AG09309 (cell line): ENCODE measurements at regions not wholly inside any gene's neighbourhood (a gene's known extent, or its start where the extent isn't known, plus 50 kb on each side); places are given as distances from the start of the nearest gene placed in this dataset.

ENCODE experiments used
- DNase-seq: peaks from one replicate; pipeline ENCODE4 v3.0.0-alpha.2; 2010; ENCODE audit warnings: low read depth
- H3K4me3 ChIP-seq: 2 replicates; pipeline ENCODE4 v1.5.1; 2011; ENCODE audit warnings: mild to moderate bottlenecking, low read depth, low read length, moderate library complexity; ENCODE audit not compliant: control insufficient read depth
- TF ChIP-seq, protein P1 (sequence below): IDR thresholded peaks from 2 replicates; pipeline ENCODE4 v1.5.1; 2011; ENCODE audit warnings: mild to moderate bottlenecking, low read depth, low read length, inconsistent platforms; ENCODE audit not compliant: insufficient read depth, control insufficient read depth; ENCODE audit errors: missing control alignments

DNA sequence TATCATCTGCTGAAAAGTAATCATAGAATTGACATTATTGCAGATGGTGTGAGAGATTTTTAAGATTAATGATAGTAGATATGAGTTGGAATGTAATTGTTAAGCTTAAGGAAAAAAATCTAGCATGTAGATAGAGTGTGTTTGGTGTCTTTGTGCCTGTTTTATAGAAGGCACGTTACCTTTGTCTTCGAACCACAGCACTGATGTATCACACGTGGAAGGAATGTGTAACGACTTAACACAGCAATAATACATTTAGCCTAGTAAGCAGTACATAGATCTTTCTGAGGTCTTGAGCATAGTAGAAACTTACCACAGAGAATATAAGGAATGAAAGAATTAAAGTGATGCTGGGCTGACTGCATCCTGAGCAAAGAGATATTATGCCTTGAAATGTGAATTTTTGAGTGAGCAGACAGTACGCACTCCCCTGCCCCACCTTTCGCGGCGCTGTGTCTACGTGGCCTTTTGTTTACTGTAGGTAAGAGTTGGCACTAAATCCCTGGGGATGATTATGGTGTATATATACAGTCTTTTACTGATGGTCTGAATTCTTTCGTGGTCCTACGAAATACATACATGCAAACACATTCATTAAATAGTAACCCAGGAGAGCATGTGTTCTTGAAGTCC lies 217.6 kb upstream of the TOPAZ1 start:
- TF ChIP-seq, protein P1, sequence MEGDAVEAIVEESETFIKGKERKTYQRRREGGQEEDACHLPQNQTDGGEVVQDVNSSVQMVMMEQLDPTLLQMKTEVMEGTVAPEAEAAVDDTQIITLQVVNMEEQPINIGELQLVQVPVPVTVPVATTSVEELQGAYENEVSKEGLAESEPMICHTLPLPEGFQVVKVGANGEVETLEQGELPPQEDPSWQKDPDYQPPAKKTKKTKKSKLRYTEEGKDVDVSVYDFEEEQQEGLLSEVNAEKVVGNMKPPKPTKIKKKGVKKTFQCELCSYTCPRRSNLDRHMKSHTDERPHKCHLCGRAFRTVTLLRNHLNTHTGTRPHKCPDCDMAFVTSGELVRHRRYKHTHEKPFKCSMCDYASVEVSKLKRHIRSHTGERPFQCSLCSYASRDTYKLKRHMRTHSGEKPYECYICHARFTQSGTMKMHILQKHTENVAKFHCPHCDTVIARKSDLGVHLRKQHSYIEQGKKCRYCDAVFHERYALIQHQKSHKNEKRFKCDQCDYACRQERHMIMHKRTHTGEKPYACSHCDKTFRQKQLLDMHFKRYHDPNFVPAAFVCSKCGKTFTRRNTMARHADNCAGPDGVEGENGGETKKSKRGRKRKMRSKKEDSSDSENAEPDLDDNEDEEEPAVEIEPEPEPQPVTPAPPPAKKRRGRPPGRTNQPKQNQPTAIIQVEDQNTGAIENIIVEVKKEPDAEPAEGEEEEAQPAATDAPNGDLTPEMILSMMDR = no peak
- H3K4me3 ChIP-seq = no peak overlapping the region
- no peak for DNase-seq

DNA sequence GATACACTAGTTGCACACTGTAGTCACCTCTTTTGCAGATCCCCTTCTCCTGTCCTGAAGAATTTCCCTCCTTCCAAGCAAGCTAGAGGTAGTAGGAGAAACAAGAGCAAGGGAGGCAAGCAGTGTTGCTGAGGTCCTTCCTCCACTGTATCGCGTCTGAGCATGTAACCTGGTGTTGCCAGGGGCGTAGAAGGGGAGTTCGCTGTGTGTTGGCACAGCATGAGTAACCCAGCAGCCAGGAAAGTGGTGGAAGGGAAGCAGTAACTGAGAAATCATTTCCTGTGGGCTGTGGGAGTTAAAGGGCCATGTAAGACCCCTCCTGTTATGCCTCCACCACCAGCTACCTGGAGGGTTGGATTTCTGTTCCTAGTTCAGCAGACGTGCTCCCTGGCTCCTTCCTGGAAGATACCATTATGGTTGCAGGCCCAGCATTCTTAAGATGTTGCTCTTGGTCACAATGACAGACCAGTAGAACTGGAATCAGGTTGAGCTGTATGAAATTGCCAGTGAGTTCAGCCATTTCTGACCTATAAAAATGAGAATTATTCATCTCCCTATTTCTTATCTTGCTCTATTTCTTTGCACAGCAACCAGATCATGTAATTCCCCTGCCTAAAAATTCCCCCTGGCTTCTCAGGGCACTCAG lies 215.3 kb upstream of the TOPAZ1 start:
- H3K4me3 ChIP-seq = no peak overlapping the region
- TF ChIP-seq, protein P1 = no peak
- no peak for DNase-seq

DNA sequence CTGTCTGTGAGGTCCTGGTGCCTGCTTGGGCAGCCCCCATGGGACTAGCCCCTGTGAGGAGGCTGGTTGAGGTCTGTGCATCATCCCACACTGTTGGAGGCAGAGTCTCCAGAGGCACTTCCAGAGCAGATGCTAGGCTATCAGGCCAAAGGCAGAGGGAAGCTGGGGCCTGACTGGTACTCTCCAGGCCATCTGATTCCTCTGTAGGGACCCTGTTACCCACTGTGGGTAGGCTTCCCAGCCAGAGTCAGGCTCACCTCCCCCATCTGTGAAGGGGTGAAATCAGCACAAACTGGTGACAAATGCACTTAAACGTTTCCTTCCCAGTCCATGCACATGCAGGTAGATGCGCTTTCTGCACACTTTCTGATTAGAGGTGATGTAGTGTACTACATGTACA lies 212.6 kb upstream of the TOPAZ1 start:
- DNase-seq = no peak
- no peak overlapping the region for H3K4me3 ChIP-seq
- TF ChIP-seq, protein P1 = no peak

DNA sequence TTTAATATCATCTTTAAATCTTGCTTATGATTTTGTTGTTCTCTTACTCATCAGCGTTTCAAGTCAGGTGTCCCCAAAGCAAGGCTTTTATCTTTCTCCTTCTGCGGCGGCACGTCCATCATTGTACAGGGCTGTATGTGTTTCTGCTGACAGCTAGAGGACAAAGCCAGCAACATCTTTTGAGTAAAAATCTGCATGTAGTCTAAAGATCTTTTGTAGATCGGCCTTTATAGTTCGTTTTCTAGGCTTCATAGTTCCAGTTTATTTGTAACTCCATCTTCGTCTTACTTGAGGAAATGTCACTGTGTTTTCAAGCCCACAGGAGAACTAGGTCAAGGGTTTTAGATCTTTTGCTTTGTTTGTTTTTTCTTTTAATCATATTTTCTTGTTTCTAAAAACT lies 211.4 kb upstream of the TOPAZ1 start:
- no peak overlapping the region for H3K4me3 ChIP-seq
- TF ChIP-seq, protein P1 = no peak
- no peak for DNase-seq

DNA sequence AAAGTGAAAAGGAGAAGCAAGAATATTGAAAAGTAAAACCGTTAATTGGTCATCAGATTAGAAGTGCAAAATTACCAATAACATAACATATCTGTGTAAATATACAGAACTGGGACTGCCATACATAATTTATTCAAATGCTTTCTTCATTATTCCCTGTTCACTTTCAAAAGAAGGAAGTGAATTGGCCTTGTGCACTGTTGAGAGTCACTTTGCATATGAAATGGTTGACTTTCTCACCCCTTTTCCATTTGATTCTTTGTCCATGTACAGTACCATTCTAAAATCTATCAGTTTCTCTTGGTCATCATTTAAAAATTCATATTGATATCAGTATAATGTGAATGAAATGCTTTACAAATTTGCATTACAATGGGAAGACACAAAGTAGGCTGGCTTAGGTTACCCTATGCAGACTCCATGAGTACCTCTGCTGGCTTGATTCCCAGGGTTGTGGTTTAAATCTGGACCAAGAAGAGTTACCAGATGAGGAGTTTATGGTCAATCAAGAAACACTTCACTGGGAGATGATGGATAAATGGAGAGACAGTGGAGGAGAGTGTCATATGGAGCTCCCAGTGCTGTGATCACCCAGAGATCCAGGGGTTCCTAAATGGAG lies 210.9 kb upstream of the TOPAZ1 start:
- TF ChIP-seq, protein P1 = no peak
- no peak overlapping the region for H3K4me3 ChIP-seq
- DNase-seq = no peak

DNA sequence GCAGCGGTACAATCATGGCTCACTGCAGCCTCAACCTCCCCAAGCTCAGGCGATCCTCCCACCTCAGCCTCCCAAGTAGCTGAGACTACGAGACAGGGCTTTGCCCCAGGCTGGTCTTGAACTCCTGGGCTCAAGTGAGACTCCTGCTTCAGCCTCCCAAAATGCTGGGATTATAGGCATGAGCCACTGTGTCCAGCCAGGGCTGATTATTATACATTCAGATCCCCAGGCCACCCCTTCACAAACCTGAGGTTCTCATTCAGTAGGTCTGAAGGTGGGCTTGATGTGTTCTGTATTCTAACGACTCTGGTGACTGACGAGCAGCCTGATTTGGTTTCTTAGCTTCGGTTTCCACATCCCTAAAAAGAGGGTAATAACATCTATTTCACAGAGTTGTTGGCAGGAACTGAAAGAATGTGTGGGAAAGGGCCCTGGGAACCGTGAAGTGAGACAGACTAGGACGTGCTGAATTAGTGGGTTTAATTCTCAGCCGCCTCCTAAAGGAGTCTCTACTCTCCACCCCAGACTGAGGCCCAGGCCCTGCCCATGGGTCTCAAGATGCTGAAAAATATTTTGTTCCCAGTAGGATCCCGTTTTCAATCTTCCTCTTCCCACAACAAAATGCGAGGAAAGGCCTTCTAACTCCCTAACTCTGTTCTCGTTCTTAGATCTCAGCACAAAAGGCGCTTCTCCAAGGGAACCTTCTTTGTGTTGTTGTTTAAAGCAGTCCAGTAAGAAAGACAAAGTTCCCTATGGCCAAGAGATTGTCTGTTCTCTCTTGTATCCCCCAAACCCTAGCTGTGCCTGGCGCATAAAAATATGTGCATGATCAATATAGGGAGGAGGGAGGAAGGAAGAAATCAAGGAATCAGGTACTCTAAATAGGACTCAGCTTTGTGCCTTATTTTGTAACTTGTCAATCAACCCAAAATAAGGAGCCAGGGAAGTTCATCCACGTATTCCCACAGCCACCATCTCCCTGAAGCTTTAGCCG lies 210.0 kb upstream of the TOPAZ1 start:
- TF ChIP-seq, protein P1 = no peak
- no peak overlapping the region for H3K4me3 ChIP-seq
- DNase-seq = no peak
